ENCODE measurements at regions not wholly inside any gene's neighbourhood (a gene's known extent, or its start where the extent isn't known, plus 50 kb on each side); places are given as distances from the start of the nearest gene placed in this dataset.

DNA sequence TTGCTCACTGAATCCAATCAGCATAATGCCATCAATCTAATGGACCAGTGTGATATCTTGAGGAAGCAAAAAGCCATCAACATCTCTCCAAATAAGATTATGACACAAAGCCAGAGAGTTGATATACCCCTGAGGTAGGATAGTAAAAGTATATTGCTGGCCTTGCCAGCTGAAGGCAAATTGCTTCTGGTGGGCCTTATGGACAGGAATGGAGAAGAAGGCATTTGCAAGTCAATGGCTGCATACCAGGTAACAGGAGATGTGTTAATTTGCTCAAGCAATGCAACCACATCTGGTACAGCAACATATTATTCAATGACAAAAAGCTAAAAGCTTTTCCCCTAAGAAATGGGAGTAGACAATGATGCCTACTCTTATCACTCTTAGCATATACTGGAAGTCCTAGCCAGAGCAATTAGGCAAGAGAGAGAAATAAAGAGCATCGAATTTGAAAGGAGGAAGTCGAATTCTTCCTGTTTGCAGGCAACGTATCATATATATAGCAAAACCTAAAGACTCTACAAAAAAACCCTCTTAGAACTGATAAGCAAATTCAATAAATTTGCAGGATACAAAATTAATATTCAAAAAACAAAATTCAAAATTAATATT, 216.1 kb upstream of the RASA1 start:
- DNase-seq (ENCODE audit: low read depth) = no peak

DNA sequence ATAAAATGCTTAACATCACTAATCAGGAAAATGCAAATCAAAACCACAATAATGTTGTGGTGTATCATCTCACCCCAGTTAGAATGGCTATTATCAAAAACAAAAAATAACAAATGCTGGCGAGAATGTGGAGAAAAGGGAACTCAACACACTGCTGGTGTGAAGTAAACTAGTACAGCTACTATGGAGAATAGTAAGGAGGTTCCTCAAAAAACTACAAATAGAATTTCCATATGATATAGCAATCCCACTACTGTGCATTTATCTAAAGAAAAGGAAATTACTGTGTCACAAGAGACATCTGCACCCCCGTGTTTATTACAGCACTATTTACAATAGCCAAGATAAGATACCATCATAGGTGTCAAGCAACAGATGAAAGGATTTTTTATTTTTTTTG, 214.5 kb upstream of the RASA1 start:
- DNase-seq (ENCODE audit: low read depth) = no peak

DNA sequence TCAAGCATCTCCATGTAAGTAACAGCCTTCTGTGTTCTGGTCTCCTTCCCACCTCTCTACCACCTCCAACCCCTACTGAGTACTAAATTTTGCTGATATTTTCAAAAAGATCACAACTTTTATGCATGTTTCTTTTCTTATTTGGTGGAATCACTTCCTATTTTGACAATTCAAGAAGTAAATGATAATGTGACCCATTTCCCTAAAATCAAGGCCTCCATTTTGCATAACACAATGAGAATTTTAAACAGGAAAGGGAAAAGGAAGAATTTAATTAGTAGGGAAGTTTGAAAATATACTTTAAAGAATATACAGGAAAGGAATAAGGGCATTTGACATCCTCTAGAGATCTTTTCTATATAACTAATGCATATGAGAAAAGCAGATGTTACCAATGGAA, 212.9 kb upstream of the RASA1 start:
- no peak for DNase-seq (ENCODE audit: low read depth)

DNA sequence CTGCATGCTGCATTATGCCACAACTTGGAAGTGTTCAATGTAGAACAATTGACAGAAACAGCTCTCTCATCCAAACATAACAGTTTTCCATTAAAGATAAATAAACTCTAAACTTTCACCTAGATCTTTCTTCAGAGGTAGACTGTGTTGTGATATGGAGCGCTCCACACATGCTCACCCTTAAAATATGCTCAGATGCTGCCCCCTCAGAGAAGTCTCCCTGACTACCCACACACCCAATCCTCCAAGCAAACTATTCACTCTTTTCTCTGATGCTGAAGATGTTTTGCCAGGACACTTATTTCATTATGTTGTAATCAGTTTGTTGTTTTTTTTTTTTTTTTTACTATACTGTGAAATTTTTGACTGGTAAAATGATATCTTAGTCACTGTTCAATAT, 206.6 kb upstream of the RASA1 start:
- no peak for DNase-seq (ENCODE audit: low read depth)

DNA sequence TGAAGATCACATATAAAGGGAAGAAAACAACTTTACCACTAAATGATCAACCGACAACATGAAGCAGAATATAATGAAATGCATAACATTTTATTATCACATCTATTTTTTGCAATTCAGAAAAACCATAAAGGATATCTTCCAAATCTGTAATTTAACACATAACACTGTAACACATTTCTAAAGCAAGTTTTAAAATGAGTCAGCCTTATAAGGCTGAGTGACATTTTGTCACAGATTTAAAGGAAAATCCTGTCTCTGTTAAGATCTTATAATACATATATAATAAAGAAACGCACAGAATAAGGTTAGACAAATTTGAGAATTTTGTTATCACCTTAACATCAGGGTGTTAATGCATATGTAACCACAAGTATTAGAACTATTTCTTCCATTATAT, 198.4 kb upstream of the RASA1 start:
- DNase-seq (ENCODE audit: low read depth) = no peak

DNA sequence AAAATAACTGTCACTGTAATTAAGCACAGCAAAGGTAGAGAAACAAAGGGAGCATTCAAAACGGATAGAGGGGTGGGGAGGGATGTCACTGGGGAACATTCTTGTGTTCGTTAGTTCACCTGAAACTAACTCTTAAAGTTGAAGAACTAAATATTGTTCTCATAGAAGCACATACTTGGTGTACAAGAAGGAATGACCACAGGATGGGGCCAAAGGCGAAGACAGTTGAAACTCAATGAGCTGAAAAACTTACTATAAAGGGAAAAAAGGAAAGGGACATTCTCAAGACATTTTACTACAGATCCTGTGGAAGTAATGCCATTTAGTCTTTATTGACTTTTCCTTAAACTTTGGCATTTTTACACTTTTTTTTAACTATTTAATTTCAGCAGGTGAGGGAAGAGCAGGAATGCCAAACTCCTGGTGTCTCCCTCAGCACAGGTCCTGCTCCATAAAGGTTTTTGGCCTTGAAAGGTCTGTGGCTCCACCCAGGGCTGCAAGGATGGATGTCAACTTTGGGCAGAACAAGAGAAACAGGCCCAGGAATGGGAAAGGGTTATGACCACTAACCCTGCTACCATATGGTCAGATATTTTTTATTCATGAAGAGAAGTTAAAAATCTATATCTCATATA, 197.6 kb upstream of the RASA1 start:
- DNase-seq (ENCODE audit: low read depth) = no peak

DNA sequence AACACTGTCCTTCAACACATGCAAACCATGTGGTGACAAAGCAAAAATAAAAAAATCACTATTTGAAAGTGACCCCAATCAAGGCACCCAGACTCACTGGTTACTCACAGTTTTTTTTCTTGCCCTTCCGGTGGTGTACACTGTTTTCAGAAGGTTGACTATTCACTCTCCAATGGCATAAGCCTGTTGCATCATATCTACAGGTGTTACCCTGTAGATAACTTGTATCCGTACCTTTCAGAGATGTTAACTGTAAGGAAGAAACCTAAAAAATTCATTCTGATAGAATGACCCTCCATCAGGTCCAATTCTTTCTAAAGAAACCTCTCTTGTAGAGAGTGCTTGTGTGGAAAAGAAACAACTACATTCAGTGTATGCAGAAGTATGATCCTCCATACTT, 193.6 kb upstream of the RASA1 start:
- DNase-seq (ENCODE audit: low read depth) = no peak

DNA sequence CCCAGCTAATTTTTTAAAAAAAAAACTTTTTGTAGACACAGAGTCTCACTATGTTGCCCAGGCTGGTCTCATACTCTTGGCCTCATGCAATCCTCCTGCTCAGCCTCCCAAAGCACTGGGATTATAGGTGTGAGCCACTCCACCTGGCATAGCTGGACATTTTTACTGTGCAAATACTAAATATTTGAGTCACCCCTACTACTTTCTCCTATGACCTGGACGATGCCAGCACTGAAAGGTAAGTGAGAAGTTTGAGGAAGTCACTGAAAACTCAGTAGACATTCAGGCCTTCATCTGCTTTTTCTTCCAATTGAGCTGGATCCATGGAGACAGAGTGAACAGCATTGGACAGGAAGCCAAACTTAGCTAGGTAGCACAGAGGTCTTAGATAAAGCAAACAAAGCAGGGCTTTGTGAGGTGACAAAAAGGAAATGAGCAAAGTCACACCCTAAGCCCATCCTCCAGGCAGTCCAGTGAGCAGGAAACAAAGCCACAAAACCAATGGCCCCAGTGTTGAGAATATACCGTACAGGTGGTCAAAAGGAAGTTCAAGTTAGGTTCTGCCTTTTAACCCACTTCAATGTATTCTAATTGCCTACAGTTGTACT, 192.6 kb upstream of the RASA1 start:
- DNase-seq (ENCODE audit: low read depth) = no peak

DNA sequence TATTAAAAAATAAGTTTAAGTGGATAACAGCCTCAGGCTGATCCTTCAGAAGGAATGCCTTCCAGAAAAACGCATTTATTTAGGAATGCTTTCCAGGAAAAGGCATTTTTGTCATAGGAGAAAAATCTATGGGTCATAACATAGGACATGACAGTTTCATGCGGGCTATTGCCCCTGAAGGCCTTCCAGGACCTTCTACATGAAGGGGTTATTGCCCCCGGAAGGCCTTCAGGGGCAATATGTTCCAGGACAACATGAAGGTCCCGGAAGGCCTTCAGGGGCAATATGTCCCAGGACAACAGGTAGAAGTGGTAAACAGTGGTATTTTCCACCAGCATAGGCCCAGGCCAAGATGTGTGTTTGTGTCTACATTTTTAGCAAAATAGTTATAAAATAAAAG, 191.3 kb upstream of the RASA1 start:
- DNase-seq (ENCODE audit: low read depth) = no peak

DNA sequence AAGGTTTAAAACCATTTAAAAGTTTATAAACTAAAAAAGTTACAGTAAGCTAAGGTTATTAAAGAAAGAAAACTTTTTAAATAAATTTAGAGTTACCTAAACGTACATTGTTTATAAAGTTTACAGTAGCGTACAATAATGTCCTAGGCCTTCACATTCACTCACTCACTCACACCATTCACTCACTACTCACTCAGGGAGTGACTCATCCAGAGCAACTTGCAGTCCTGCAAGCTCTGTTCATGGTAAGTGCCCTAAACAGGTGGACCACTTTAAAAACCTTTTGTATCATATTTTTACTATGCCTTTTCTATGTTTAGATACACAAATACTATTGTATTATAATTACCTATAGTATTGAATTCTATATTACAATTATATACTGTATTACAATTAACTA, 190.8 kb upstream of the RASA1 start:
- no peak for DNase-seq (ENCODE audit: low read depth)

DNA sequence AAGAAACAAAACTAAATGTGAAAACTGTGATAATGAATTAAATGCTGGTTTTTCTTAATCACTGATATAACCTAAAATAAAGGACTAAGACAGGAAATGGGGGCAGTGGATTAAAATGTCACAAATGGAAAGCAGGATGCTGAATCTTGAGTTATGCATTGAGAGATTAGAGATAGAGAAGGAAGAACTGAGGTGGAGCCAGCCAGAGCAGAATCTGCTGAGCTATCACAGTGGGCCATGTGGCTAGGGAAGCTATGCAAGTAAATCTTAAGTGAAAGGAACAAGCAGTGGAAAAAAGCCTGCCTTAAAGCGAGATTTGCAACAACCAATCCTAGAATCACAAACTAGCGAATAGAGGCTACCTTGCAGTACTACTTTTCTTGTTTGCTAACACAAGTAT, 188.5 kb upstream of the RASA1 start:
- no peak for DNase-seq (ENCODE audit: low read depth)

DNA sequence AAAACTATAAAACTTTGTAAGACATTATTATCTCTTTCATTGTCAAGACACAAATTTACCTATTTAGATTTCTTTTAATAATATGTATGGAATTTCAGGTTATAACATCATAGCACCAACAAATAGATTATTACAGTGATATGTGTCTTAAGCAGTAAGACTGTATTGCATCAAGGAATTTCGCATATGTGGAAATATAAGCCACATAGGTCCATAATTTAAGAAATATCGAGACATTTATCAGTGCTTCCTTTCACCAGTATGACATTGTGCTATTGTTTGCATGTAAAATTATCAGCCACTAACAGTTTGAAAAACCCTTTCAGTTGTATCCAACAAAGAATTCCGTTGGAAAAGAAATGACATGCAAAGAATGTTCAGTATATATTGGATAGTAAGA, 186.7 kb upstream of the RASA1 start:
- DNase-seq (ENCODE audit: low read depth) = no peak

DNA sequence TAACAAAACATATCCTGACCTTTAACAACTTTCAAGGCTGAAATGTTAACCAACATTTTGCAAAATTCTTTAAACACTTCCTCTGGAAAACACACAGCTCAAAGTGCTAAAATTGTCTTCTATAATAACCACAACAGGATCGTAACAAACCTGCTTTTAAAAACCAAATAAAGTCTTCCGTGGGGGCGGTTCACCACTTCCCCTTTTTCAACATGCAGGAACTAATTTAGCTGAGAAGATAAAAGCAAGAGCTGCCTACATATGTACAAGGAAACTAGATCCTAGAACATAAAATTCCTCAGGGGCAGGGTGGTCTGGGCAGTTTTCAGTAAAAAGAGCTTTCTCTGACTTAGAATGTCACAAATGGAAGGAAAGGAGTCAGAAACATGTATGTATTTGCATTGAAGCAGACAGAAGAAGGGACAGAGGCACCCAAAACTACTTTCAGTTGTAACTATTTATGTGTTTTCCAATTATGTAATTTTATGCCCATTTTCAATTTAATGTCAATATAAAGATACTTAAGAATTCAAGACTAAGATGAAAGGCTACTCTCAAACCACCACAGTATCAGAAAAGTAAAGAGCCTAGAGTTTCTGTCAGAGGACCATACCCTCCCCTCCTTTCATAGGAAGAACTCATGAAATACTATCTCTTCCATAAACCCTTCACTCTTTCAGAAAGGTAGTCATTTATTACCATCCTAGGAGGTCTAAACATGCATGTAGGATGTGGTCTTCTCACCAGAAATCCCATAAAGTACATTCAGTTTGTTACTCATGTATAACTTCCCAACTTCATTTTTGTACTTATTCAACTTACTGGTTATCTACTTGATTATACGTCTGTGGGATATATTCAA, 185.9 kb upstream of the RASA1 start:
- DNase-seq (ENCODE audit: low read depth) = peak; percentile 5

DNA sequence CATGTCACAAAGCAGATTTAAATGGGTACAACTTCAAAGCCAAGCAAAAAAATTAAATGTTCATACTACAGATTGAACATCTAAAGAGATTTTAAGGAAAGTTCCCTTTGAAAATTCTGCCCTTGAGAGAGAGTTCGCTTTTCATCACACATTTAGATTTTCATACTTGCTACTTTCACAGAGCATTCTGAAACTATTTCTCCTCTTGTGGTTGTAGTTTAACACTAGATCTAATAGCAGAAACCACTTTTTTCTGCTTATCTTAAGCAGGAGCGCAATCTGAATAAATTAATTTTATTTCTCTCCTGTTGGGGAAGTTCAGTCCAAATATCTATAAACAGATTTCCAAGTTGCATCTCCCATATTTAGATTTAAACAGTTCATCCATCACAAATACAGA, 173.3 kb upstream of the RASA1 start:
- DNase-seq (ENCODE audit: low read depth) = no peak

DNA sequence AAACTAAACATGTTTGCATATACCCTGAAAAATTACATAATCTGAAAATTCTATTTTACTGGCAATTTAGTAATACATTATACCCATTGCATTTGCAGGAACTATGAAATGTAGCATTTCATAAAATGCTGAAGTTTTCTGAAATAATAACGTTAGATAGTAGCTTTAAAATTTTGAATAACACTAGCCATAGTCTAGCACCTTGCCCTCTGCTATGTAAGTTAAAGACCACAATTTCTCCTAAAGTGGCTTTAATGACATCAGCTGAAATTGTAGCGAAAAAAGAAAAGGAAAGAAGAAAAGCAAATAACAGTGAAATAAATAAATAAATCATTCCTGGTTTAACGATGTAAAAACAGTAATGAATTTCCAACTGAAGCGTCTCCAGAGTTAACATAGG, 172.8 kb upstream of the RASA1 start:
- DNase-seq (ENCODE audit: low read depth) = no peak

DNA sequence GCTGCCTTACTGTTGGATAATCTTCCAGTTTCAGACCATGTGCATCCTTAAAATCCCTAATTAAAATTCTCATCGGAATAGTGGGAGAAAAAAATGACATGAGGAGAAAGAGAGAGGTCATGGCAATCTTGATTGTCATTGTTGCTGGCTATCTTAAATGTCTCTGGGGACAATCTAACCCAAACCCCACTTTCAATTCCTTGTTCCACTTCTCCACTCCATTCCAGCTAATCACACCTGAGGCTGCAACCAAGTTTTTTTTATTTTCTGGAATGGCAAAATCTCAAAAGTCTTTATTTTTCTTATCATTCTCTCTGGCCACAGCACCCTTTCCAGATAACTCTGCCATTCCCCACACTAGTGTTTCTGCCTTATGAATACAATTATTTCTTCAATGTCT, 171.9 kb upstream of the RASA1 start:
- DNase-seq (ENCODE audit: low read depth) = no peak

DNA sequence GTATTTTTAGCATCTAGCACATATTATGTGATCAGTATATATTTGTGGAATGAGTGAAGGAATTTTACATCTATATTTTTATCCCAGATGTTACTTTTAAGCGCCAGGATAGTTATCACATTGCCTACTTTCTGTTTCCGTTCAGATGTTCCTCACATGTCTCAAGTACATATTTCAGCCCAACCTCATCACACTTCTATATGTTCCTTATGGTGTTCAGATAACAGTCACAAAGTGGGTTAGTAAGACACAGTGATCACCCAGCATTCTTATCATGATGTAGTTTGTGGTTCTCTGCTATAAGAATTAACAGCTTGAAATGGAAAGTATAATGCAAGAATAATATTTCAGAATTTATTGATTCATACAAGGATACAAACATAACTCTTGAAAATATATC, 170.0 kb upstream of the RASA1 start:
- DNase-seq (ENCODE audit: low read depth) = no peak

DNA sequence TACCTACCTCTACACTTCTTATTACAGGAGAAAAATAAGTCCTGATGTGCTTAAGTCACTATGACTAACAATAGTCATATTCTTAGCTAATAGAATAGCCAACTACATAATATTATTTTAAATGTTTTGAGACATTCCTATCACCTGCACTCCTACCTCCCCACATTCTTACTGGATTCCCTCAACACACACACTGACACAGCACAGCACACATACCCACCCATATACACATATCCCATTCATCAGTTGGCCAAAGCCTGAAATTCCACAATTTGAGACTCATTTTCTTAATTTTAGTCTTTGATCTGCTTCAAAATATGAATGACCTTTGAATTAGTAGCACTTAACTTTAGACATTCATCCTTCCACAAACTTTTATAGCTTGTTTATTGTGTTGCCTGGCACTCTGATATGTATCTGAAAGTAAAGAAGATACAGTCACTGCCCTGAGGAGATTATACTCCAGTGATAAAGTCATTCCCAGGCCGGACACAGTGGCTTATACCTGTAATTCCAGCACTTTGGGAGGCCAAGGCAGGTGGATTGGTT, 168.3 kb upstream of the RASA1 start:
- DNase-seq (ENCODE audit: low read depth) = no peak

DNA sequence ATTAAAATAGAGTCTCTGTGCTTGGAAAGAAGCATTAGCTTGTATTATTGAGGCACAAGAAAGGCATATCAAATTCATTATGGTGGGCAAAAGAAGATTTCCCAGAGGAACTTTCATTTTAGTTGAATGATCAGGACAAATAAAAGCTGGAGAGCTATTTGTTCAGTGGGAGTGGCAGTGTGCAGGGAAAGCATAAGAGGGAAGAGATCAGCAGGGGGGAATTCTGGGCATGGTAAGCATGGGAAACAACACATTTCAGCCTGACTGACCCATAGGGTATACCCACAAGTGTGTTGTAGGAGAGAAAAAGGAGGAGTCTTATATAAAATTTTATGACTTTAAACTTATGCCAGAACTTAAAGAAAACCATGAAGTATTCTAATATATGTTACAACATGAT, 167.7 kb upstream of the RASA1 start:
- DNase-seq (ENCODE audit: low read depth) = no peak

DNA sequence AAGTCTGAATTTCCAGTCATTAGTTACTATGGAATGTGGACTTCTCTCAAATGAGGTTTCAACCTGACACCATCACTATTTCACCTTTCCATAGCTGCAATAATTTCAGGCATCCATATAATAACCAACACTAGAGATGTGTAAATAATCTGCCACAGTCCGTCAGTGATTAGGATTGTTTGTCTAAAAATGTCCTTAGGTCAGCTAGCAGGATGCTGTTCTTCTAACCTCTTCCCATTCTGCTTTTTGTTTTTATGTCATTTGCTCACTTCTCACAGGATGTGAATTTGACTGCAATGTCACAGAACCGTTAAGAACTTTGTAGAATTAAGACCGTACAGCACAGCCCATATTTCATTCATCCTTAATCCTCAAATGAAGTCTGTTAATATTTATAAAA, 166.4 kb upstream of the RASA1 start:
- DNase-seq (ENCODE audit: low read depth) = no peak

DNA sequence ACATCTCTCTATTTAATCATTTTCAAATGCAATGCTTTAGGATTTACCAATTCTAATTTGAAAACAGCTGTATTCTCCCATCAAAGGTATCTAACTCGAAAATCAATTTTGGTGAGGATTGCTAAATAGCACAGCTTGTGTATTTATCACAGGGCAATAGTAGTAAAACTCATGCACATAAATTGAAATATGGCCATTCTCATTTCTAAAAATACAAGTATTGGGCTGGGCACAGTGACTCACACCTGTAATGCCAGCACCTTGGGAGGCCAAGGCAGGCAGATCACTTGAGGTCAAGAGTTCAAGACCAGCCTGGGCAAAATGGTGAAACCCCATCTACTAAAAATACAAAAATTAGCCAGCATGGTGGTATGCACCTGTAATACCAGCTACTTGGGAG, 164.8 kb upstream of the RASA1 start:
- no peak for DNase-seq (ENCODE audit: low read depth)

DNA sequence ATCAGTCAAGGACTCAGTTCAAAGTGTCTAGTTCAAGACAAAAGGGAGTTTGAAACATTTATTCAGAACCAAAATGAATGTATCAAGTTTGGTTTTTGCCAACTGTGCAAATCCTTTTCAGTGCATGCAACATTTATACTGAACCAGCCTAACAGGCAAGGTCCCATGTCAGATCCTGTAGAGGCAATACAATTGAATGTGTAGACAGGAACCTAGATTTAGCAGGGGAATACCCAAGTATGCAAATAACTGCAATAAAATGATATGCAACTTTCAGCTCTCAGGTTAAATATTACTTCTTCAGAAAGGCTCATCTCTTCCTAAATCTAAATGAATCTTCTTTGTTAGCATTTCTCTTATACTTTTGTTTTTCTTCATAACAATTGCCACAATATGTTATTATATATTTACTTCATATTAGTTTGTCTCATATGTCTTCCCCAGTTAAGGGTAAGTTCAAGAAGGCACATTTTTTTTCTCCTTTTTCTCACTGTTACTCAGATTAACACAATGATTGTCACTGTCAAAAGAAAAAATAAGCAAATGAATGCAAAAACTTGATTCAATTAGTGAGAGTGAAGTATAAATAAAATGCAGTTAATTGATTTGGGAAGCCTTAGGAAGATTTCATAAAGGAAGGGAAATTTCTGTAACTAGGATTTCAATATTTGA, 163.9 kb upstream of the RASA1 start:
- no peak for DNase-seq (ENCODE audit: low read depth)
